ENCODE measurements at regions not wholly inside any gene's neighbourhood (a gene's known extent, or its start where the extent isn't known, plus 50 kb on each side); places are given as distances from the start of the nearest gene placed in this dataset.

DNA sequence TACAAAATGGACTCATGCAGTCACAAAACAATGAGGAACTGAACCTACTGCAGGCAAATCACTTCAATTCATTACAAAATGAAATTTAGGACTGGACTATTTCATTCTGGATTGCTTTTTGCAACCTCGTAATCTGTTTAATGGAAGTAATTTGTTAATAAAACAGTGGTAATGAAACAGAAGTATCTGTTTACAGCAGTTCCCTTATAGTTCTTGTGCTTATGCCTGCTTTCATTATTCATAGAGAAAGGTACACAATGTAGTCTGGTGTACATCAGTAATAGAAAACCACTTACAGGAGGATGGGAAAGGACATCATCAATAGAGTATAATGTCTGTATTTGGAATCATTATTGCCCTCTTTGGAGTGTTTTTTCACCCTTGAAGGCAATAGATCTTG, 389.2 kb upstream of the NUDT12 start:
- TF ChIP-seq, protein P1, sequence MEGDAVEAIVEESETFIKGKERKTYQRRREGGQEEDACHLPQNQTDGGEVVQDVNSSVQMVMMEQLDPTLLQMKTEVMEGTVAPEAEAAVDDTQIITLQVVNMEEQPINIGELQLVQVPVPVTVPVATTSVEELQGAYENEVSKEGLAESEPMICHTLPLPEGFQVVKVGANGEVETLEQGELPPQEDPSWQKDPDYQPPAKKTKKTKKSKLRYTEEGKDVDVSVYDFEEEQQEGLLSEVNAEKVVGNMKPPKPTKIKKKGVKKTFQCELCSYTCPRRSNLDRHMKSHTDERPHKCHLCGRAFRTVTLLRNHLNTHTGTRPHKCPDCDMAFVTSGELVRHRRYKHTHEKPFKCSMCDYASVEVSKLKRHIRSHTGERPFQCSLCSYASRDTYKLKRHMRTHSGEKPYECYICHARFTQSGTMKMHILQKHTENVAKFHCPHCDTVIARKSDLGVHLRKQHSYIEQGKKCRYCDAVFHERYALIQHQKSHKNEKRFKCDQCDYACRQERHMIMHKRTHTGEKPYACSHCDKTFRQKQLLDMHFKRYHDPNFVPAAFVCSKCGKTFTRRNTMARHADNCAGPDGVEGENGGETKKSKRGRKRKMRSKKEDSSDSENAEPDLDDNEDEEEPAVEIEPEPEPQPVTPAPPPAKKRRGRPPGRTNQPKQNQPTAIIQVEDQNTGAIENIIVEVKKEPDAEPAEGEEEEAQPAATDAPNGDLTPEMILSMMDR (IDR thresholded peaks at IDR 0.05; ENCODE audit: low read depth, low read length, missing control alignments) = no peak
- no peak overlapping the region for H3K4me3 ChIP-seq (ENCODE audit: low read depth, low read length)
- no peak for DNase-seq (ENCODE audit: low read depth)

GRCh38 chr5:103943230-103943629, 380.6 kb upstream of the NUDT12 start:
- no peak overlapping the region for H3K4me3 ChIP-seq (ENCODE audit: low read depth, low read length)
- no peak for DNase-seq (ENCODE audit: low read depth)
- TF ChIP-seq, protein P1 (IDR thresholded peaks at IDR 0.05; ENCODE audit: low read depth, low read length, missing control alignments) = no peak

GRCh38 chr5:103942587-103943186, 380.1 kb upstream of the NUDT12 start:
- no peak overlapping the region for H3K4me3 ChIP-seq (ENCODE audit: low read depth, low read length)
- TF ChIP-seq, protein P1 (IDR thresholded peaks at IDR 0.05; ENCODE audit: low read depth, low read length, missing control alignments) = no peak
- DNase-seq (ENCODE audit: low read depth) = no peak

GRCh38 chr5:103941596-103941995, 379.0 kb upstream of the NUDT12 start:
- no peak for DNase-seq (ENCODE audit: low read depth)
- H3K4me3 ChIP-seq (ENCODE audit: low read depth, low read length) = no peak overlapping the region

DNA sequence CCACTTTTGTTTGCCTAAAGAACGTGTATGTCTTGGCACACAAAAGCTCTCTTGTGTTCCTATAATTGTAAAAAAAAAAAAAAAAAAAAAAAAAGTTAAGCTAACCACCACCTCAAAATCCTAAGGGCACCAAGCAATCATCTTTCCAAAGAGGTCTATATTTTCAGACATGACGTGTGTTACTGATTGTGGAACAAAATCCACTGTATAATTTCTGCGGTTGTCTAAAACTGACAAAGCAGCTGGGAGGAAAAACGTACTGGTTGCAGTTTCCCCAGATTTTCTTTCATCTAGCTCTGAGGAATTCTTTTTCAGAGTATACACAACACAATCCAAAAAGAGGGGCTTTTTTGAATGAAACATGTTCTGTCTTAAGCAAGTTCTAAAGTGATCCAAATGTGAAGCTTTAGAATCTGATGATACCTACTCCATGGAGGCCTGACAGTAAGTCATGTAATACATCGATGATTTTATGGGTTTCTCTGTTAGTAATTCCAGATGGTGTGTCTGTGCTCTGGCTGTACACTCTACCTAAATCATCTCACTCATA, 375.6 kb upstream of the NUDT12 start:
- H3K4me3 ChIP-seq (ENCODE audit: low read depth, low read length) = no peak overlapping the region
- DNase-seq (ENCODE audit: low read depth) = no peak

More at GRCh38 chr5:103941596-103941995, 379.0 kb upstream of the NUDT12 start:
- TF ChIP-seq, protein P1 (IDR thresholded peaks at IDR 0.05; ENCODE audit: low read depth, low read length, missing control alignments) = no peak

DNA sequence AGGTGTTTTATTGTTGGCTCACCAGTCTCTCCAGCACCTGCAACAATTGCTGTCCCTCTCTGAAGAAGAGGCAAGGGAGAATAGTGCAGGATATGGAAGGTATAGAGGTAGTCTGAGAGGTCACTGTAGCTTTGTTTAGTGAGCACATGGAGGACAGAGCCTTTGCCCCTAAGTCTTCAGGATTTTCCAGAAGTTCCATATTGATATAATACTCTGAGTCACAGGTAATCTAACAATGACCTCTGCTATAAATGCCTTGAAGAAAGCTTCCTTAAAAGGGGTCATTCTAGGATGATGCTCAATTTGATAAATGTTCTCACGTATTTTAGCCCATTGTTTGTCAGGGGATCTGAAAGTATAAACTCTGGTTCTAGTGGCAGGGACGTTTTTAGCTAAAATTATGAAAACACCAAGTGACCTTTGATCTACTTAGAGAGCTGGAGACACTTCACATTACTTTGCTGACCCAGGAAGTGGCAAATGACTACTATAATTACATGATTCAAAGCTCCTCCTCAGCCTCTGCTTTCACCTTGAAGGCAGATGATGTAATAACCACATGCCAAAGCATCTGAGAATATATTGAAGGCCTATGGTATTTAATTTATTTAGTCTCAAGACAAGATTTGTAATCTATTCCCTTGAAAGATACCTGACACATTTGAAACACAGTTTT, 366.9 kb upstream of the NUDT12 start:
- TF ChIP-seq, protein P1 (IDR thresholded peaks at IDR 0.05; ENCODE audit: low read depth, low read length, missing control alignments) = no peak
- DNase-seq (ENCODE audit: low read depth) = no peak

More for the DNA sequence above, 375.6 kb upstream of the NUDT12 start:
- TF ChIP-seq, protein P1 (IDR thresholded peaks at IDR 0.05; ENCODE audit: low read depth, low read length, missing control alignments) = no peak

More for the DNA sequence above, 366.9 kb upstream of the NUDT12 start:
- no peak overlapping the region for H3K4me3 ChIP-seq (ENCODE audit: low read depth, low read length)

All from GM12864 (cell line).